Body of pancreas (tissue), 4 donors: ENCODE measurements at regions not wholly inside any gene's neighbourhood (a gene's known extent, or its start where the extent isn't known, plus 50 kb on each side); places are given as distances from the start of the nearest gene placed in this dataset.

Experiments
- CTCF ChIP-seq, 7 experiments: fragments of 450-650 bp in 4 of 7; fragments of 200-600 bp in 3 of 7; sonication (generic) in 3 of 7; IDR thresholded peaks; one replicate each; pipeline ENCODE4 v1.5.1; 2016 to 2019; ENCODE audit warnings: antibody characterized with exemption in 7 of 7
- POLR2A ChIP-seq, 3 donors: fragments of 450-650 bp; IDR thresholded peaks; one replicate each; pipeline ENCODE4 v1.6.1; 2016; ENCODE audit warnings: antibody characterized with exemption in 3 of 3, mild to moderate bottlenecking in 2 of 3

- TF ChIP-seq CTCF (IDR thresholded peaks at IDR 0.05) (no peak), POLR2A (IDR thresholded peaks at IDR 0.05) (no peak)
These were observed 223.3 kb downstream of the SPRY1 start for GRCh38 chr4:123619895-123620294.
